DOHH2 (cell line): ENCODE measurements at regions not wholly inside any gene's neighbourhood (a gene's known extent, or its start where the extent isn't known, plus 50 kb on each side); places are given as distances from the start of the nearest gene placed in this dataset.

ENCODE experiments used
- H3F3A ChIP-seq: fragments of 200-600 bp; sonication (generic), shearing (Covaris generic); 2 replicates; pipeline ENCODE4 v1.6.0; 2016; ENCODE audit warnings: antibody characterized with exemption, mild to moderate bottlenecking; ENCODE audit not compliant: control insufficient read depth, insufficient read depth
- H3K27ac ChIP-seq: fragments of 200-600 bp; sonication (generic); 2 replicates; pipeline ENCODE4 v1.5.1; 2014; ENCODE audit warnings: low read depth, mild to moderate bottlenecking, low read length, moderate library complexity
- H3K27me3 ChIP-seq: fragments of 200-600 bp; sonication (generic); 2 replicates; pipeline ENCODE4 v1.6.1; 2014; ENCODE audit warnings: mild to moderate bottlenecking, low read length, mixed read lengths; ENCODE audit not compliant: control insufficient read depth
- H3K36me3 ChIP-seq: fragments of 200-600 bp; sonication (generic); 2 replicates; pipeline ENCODE4 v1.6.1; 2014; ENCODE audit warnings: mild to moderate bottlenecking, low read length, moderate library complexity, mixed read lengths; ENCODE audit not compliant: control insufficient read depth
- H3K4me1 ChIP-seq: fragments of 200-600 bp; sonication (generic); 2 replicates; pipeline ENCODE4 v1.6.1; 2014; ENCODE audit warnings: mild to moderate bottlenecking, low read length, mixed read lengths; ENCODE audit not compliant: control insufficient read depth
- H3K4me2 ChIP-seq: fragments of 200-600 bp; sonication (generic); 2 replicates; pipeline ENCODE4 v1.6.0; 2014; ENCODE audit warnings: mild to moderate bottlenecking, low read length, moderate library complexity
- H3K4me3 ChIP-seq: fragments of 200-600 bp; sonication (generic); 2 replicates; pipeline ENCODE4 v1.5.1; 2014; ENCODE audit warnings: mild to moderate bottlenecking, low read length, mixed read lengths
- H3K79me2 ChIP-seq: fragments of 200-600 bp; sonication (generic); 2 replicates; pipeline ENCODE4 v1.6.1; 2014; ENCODE audit warnings: mild to moderate bottlenecking, low read length, mixed read lengths; ENCODE audit not compliant: control insufficient read depth
- H3K9me2 ChIP-seq: fragments of 200-600 bp; sonication (generic); replicated peaks from 2 replicates; pipeline ENCODE4 v1.6.1; 2014; ENCODE audit warnings: mild to moderate bottlenecking, low read length, mixed read lengths; ENCODE audit not compliant: control insufficient read depth
- H3K9me3 ChIP-seq: fragments of 200-600 bp; sonication (generic); 2 replicates; pipeline ENCODE4 v1.6.1; 2014; ENCODE audit warnings: antibody characterized with exemption, low read length, mixed read lengths; ENCODE audit not compliant: control insufficient read depth, insufficient read depth
- H4K20me1 ChIP-seq: fragments of 200-600 bp; sonication (generic); 2 replicates; pipeline ENCODE4 v1.6.0; 2014; ENCODE audit warnings: low read depth, mild to moderate bottlenecking, antibody characterized with exemption, low read length, moderate library complexity; ENCODE audit not compliant: control insufficient read depth, insufficient read depth
- EZH2phosphoT487 ChIP-seq: fragments of 200-600 bp; sonication (generic); IDR thresholded peaks from 2 replicates; pipeline ENCODE4 v1.6.1; 2017; ENCODE audit warnings: borderline replicate concordance, mild to moderate bottlenecking, antibody characterized with exemption, low read length, moderate library complexity, mixed read lengths
- TF ChIP-seq, protein P1 (sequence below): fragments of 200-600 bp; sonication (generic); IDR thresholded peaks from one replicate; pipeline ENCODE4 v1.5.1; 2014; ENCODE audit warnings: antibody characterized with exemption, mild to moderate bottlenecking, low read depth, low read length; ENCODE audit not compliant: poor library complexity, severe bottlenecking

- no peaks in the 10 kb centered on the region for H3F3A ChIP-seq
- H3K4me2 ChIP-seq, result no peak overlapping the region
- no peaks in the 10 kb centered on the region for H3K79me2 ChIP-seq
- H3K36me3 ChIP-seq, result no peaks in the 10 kb centered on the region
- H3K9me3 ChIP-seq, result no peaks in the 10 kb centered on the region; the same call in 1 of the 2 replicates
- H3K9me2 ChIP-seq, result no peaks in the 10 kb centered on the region
- no peak overlapping the region for H3K27ac ChIP-seq
- H3K4me3 ChIP-seq, result no peak overlapping the region
- no peak for TF ChIP-seq EZH2phosphoT487
- TF ChIP-seq, protein P1, sequence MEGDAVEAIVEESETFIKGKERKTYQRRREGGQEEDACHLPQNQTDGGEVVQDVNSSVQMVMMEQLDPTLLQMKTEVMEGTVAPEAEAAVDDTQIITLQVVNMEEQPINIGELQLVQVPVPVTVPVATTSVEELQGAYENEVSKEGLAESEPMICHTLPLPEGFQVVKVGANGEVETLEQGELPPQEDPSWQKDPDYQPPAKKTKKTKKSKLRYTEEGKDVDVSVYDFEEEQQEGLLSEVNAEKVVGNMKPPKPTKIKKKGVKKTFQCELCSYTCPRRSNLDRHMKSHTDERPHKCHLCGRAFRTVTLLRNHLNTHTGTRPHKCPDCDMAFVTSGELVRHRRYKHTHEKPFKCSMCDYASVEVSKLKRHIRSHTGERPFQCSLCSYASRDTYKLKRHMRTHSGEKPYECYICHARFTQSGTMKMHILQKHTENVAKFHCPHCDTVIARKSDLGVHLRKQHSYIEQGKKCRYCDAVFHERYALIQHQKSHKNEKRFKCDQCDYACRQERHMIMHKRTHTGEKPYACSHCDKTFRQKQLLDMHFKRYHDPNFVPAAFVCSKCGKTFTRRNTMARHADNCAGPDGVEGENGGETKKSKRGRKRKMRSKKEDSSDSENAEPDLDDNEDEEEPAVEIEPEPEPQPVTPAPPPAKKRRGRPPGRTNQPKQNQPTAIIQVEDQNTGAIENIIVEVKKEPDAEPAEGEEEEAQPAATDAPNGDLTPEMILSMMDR, result no peak
- no peaks in the 10 kb centered on the region for H3K4me1 ChIP-seq
- H4K20me1 ChIP-seq, result no peaks in the 10 kb centered on the region
- no peaks in the 10 kb centered on the region for H3K27me3 ChIP-seq
Observed at GRCh38 chr12:30422844-30423243, 272.8 kb downstream of the IPO8 start.

DNA sequence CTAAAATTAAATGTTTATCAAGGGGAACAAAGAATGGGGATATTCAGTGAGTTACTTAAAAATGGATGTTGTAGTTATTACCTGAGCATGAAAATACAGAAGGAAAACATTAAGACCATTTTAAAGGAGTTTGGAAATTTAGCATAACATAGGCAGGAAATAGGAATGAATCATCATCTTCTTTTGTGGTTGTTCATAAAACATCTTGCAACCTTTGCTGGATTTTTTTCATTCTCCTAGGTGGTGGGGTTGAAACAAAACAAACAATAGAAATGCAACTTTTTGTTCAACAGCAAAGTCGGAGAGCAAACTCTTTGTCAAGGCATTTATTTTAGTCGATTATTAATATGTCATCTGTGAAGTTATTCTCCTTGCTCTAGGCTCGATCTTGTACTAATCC is 275.1 kb downstream of the IPO8 start:
- Histone ChIP-seq H3K4me1 (no peaks in the 10 kb centered on the region), H3K27ac (no peak overlapping the region), H3K79me2 (no peaks in the 10 kb centered on the region), H4K20me1 (no peaks in the 10 kb centered on the region), H3K27me3 (no peaks in the 10 kb centered on the region), H3K4me2 (no peak overlapping the region), H3K36me3 (no peaks in the 10 kb centered on the region), H3K9me2 (no peaks in the 10 kb centered on the region), H3K4me3 (no peak overlapping the region), H3F3A (no peaks in the 10 kb centered on the region), H3K9me3 (no peaks in the 10 kb centered on the region)
- no peak for TF ChIP-seq EZH2phosphoT487
- TF ChIP-seq, protein P1, result no peak

DNA sequence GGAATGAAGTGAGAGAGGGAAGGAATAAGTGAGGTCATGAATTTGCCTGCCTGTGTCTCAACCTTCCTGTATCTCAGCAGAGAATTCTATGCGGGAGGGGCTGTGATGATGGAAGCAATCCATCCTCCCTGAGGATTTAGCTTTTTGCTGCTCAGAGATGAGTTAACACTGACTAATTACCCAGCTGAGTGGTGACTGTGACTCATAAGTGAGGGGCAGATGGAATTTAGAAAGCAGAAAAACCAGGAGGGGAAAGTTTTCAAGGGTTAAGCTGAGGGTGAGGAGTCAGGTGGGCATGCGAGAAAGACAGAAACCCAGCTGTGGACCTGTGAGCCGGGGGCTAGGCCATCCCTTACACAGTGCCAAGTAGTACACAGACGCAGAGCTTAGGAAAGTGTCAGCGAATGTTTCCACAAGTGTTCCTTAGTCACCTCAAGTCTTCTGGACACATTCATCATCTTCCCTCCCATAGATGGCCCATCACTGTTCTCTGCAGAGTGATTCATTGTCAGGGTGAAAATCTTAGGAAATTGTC is 277.9 kb downstream of the IPO8 start:
- H3K4me1 ChIP-seq, result no peaks in the 10 kb centered on the region
- H3K27ac ChIP-seq, result no peak overlapping the region
- H3F3A ChIP-seq, result no peaks in the 10 kb centered on the region
- no peaks in the 10 kb centered on the region for H3K36me3 ChIP-seq
- no peaks in the 10 kb centered on the region for H3K9me3 ChIP-seq
- H3K4me2 ChIP-seq, result no peak overlapping the region
- no peaks in the 10 kb centered on the region for H4K20me1 ChIP-seq
- H3K79me2 ChIP-seq, result no peaks in the 10 kb centered on the region
- TF ChIP-seq, protein P1, result no peak
- no peak for TF ChIP-seq EZH2phosphoT487
- H3K4me3 ChIP-seq, result no peak overlapping the region
- no peaks in the 10 kb centered on the region for H3K27me3 ChIP-seq
- no peaks in the 10 kb centered on the region for H3K9me2 ChIP-seq
